GM19025 (cell line): ENCODE measurements at regions not wholly inside any gene's neighbourhood (a gene's known extent, or its start where the extent isn't known, plus 50 kb on each side); places are given as distances from the start of the nearest gene placed in this dataset.
"Not testable (repeated sequence)": the region's sequence is repeated elsewhere in the genome, so short reads cannot be mapped to it uniquely, and the experiment has no call there.

Experiments
- ATAC-seq: cut with Tn5 transposase; IDR thresholded peaks from one replicate; pipeline ENCODE4 v1.9.1; 2021; ENCODE audit warnings: mild to moderate bottlenecking, low read depth, moderate library complexity; ENCODE audit not compliant: unreplicated experiment

GRCh38 chr22:25390297-25391240, 171.1 kb downstream of the CRYBB2 start:
- ATAC-seq, result no peak

- no peak for ATAC-seq
Observed at GRCh38 chr22:25392584-25392983, 171.9 kb upstream of the GRK3 start.

GRCh38 chr22:25393121-25393805, 171.2 kb upstream of the GRK3 start:
- ATAC-seq, result no peak

GRCh38 chr22:25395468-25395867, 169.0 kb upstream of the GRK3 start:
- ATAC-seq, result no peak

GRCh38 chr22:25395915-25396314, 168.6 kb upstream of the GRK3 start:
- no peak for ATAC-seq

GRCh38 chr22:25396615-25397200, 167.8 kb upstream of the GRK3 start:
- ATAC-seq, result no peak

- no peak for ATAC-seq
Observed at GRCh38 chr22:25397616-25398015, 166.9 kb upstream of the GRK3 start.

GRCh38 chr22:25398591-25399062, 165.8 kb upstream of the GRK3 start:
- ATAC-seq, result not testable (repeated sequence)

- no peak for ATAC-seq
Observed at GRCh38 chr22:25399649-25400151, 164.8 kb upstream of the GRK3 start.

- ATAC-seq, result no peak
Observed at GRCh38 chr22:25402160-25402500, 162.3 kb upstream of the GRK3 start.

- ATAC-seq, result no peak
Observed at GRCh38 chr22:25402501-25403283, 161.8 kb upstream of the GRK3 start.

GRCh38 chr22:25403284-25403810, 161.1 kb upstream of the GRK3 start:
- ATAC-seq, result no peak

GRCh38 chr22:25403811-25404471, 160.5 kb upstream of the GRK3 start:
- no peak for ATAC-seq

GRCh38 chr22:25404556-25404927, 159.9 kb upstream of the GRK3 start:
- ATAC-seq, result no peak

GRCh38 chr22:25404928-25405816, 159.3 kb upstream of the GRK3 start:
- ATAC-seq, result no peak

- ATAC-seq, result no peak
Observed at GRCh38 chr22:25405841-25406509, 158.5 kb upstream of the GRK3 start.

- no peak for ATAC-seq
Observed at GRCh38 chr22:25406510-25407210, 157.8 kb upstream of the GRK3 start.
